ENCODE measurements at regions not wholly inside any gene's neighbourhood (a gene's known extent, or its start where the extent isn't known, plus 50 kb on each side); places are given as distances from the start of the nearest gene placed in this dataset.

DNA sequence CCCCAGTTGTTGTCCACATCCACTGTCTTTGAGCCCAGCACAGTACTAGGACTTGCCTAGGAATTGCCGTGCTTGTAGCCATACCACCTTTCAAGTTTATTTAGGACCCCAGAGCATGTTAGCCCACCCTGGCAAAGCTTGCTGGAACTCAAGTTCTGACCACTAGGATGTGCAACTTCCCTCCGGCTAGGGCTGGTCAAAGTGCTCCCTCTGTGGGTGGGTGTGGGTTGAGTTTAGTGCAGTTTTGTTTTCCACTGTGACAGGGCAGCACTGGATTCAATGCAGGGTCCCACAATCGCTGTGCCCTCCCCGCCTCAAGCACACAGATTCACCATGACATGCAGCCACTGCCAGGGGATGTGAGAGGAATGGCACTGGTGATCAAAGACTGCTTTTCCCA lies 96.0 kb downstream of the RASGEF1B start:
- no peak for DNase-seq (ENCODE audit: low read depth)
- TF ChIP-seq, protein P1, sequence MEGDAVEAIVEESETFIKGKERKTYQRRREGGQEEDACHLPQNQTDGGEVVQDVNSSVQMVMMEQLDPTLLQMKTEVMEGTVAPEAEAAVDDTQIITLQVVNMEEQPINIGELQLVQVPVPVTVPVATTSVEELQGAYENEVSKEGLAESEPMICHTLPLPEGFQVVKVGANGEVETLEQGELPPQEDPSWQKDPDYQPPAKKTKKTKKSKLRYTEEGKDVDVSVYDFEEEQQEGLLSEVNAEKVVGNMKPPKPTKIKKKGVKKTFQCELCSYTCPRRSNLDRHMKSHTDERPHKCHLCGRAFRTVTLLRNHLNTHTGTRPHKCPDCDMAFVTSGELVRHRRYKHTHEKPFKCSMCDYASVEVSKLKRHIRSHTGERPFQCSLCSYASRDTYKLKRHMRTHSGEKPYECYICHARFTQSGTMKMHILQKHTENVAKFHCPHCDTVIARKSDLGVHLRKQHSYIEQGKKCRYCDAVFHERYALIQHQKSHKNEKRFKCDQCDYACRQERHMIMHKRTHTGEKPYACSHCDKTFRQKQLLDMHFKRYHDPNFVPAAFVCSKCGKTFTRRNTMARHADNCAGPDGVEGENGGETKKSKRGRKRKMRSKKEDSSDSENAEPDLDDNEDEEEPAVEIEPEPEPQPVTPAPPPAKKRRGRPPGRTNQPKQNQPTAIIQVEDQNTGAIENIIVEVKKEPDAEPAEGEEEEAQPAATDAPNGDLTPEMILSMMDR (IDR thresholded peaks at IDR 0.05; ENCODE audit: control insufficient read depth, insufficient read depth, low read depth, low read length, missing control alignments) = no peak
- H3K4me3 ChIP-seq (ENCODE audit: control insufficient read depth, low read depth, low read length) = no peak overlapping the region

DNA sequence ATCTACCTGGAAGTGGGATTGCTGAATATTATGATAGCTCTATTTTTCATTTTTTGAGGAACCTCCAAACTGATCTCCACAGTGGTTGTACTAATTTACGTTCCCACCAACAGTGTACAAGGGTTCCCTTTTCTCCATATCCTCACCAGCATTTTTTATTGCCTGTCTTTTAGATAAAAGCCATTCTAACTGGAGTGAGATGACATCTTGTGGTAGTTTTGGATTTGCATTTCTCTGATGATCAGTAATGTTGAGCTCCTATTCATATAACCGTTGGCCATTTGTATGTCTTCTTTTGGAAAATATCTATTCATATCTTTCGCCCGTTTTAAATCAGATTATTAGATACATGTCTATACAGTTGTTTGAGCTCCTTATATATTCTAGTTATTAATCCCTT lies 101.8 kb downstream of the RASGEF1B start:
- DNase-seq (ENCODE audit: low read depth) = no peak
- H3K4me3 ChIP-seq (ENCODE audit: control insufficient read depth, low read depth, low read length) = no peak overlapping the region
- TF ChIP-seq, protein P1 (IDR thresholded peaks at IDR 0.05; ENCODE audit: control insufficient read depth, insufficient read depth, low read depth, low read length, missing control alignments) = peak; percentile 35

DNA sequence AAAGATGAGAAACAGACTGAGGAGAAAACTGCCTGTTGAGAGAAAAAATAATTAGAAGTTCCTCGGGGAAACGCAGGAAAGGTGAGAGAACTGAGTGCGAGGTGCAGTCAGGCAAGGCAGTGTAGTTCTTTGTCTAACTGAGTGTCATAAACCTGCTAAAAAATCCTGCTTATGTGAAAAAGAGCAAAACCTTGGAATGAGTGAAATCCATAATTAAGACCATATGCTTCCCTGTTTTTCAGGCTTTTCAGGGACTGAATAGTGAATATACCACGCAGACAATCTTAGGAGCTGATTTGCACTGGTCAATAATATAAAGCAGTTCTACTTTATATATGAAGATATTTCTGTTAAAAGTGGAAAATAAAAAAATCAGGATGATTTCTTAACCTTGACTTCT lies 104.9 kb downstream of the RASGEF1B start:
- TF ChIP-seq, protein P1 (IDR thresholded peaks at IDR 0.05; ENCODE audit: control insufficient read depth, insufficient read depth, low read depth, low read length, missing control alignments) = no peak
- DNase-seq (ENCODE audit: low read depth) = no peak
- H3K4me3 ChIP-seq (ENCODE audit: control insufficient read depth, low read depth, low read length) = no peak overlapping the region

DNA sequence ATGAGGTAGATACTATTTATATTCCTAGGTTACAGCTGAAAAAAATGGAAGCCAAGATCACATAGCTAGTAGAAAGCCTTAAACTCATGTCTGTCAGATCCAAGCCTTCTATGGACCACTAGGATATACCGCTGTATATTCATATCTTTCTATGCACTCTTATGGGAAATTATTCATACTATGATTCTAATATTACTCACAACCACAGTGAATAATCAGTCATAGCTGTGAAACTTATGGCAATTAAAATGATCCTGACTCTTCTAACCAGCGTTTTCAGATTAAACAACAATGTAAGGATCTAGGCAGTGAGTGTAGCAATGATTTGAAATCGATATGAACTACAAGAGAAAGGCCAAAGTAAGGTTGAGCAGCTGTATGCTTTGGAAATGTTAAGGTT lies 111.0 kb downstream of the RASGEF1B start:
- TF ChIP-seq, protein P1 (IDR thresholded peaks at IDR 0.05; ENCODE audit: control insufficient read depth, insufficient read depth, low read depth, low read length, missing control alignments) = no peak
- DNase-seq (ENCODE audit: low read depth) = no peak
- no peak overlapping the region for H3K4me3 ChIP-seq (ENCODE audit: control insufficient read depth, low read depth, low read length)

DNA sequence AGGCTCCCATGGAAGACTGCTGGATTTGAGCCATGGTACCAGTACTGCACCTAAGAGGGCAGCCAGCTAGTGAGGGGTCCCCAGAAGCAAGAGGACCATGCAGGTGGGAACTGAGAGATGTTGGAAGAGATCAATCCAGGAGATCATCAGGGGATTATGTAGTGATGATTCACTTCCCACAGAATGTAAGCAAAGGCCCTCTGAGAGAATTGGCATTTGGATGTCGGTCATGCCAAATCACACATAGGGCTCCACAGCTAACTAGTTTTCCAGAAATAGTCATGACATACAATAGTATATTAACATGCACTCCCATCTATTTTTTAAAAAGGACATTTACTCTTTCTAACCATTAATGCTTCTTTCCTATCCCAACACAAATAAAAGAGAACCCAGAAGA lies 112.5 kb downstream of the RASGEF1B start:
- DNase-seq (ENCODE audit: low read depth) = no peak
- TF ChIP-seq, protein P1 (IDR thresholded peaks at IDR 0.05; ENCODE audit: control insufficient read depth, insufficient read depth, low read depth, low read length, missing control alignments) = no peak
- no peak overlapping the region for H3K4me3 ChIP-seq (ENCODE audit: control insufficient read depth, low read depth, low read length)

DNA sequence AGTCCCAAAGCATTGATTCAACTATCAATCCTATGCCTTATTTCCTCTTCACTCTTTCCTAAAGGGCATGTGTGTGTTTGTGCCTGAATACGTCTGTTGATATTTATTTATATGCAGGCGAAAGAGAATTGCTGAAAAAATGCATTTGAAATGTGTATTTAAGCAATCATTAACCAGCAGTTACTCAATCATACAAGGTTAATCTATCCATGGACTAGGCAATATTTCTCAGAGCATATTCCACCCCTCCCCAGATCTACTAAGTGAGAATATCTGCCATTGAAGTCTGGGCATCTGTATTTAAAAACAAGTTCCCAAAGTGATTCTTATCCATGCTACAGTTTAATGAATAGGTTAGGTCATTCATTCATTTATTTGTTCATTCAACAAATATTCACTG lies 113.6 kb downstream of the RASGEF1B start:
- H3K4me3 ChIP-seq (ENCODE audit: control insufficient read depth, low read depth, low read length) = no peak overlapping the region
- DNase-seq (ENCODE audit: low read depth) = no peak

More for the DNA sequence above, 113.6 kb downstream of the RASGEF1B start:
- TF ChIP-seq, protein P1 (IDR thresholded peaks at IDR 0.05; ENCODE audit: control insufficient read depth, insufficient read depth, low read depth, low read length, missing control alignments) = no peak

Measured in AG09309 (cell line).